ENCODE measurements at regions not wholly inside any gene's neighbourhood (a gene's known extent, or its start where the extent isn't known, plus 50 kb on each side); places are given as distances from the start of the nearest gene placed in this dataset.

DNA sequence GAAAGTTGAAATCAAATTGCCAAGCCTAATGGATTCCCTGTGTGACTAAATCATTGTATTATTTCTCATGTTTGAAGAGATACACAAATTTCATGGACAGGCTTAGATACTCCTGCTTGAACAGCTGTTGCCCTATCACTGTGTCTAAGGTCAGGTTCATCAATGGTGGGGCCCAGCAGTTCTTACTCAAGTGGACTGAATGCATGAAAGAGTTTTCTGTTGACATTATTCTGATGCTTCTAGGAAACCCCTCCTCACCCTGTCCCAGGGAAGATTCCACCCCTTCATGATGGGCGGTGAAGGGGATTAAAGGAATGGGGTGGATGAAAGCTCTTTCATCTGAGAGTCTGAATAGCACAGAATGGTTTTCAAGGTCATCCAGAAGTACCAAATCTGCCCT is 148.8 kb downstream of the INO80D start:
- DNase-seq (ENCODE audit: low spot score): no peak

GRCh38 chr2:205936446-205936845 is 149.5 kb downstream of the INO80D start:
- DNase-seq (ENCODE audit: low spot score): no peak

- peak; percentile 39 for DNase-seq (ENCODE audit: low spot score)
Measured at GRCh38 chr2:205934443-205934842, 151.5 kb downstream of the INO80D start.

DNA sequence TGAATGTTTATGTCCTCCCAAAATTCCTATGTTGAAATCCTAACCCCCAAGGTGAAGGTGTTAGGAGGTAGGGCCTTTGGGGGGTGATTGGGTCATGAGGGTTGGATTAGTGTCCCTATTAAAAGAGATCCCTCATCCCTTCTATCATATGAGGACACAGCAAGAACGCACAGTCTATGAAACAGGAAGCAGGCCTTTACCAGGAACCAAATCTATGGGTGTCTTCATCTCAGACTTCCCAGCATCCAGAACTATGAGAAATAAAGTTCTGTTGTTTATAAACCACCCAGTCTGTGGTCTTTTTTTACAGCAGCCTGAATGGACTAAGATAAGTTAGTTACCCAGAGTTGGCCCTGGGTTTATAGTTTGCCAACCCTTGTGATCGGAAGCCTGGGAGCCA is 153.1 kb downstream of the INO80D start:
- DNase-seq (ENCODE audit: low spot score): no peak

DNA sequence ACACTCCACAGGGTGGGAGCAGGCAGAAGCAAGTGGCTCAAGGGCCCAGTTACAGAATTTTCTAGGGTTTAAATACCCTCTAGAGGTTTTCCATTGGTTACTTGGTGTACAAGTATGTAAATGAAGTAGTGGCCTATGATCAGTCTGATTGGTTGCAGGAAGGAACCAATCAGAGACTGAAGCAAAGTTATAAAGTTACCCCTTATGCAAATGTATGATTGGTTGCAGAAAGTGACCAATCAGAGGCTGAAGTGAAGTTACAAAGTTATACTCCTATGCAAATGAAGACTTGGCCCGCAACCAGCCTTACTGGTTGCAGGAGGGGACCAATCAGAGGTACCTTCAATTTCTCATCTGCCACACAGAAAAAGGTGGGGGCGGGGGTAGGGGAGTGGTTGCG is 154.6 kb downstream of the INO80D start:
- DNase-seq (ENCODE audit: low spot score): no peak

DNA sequence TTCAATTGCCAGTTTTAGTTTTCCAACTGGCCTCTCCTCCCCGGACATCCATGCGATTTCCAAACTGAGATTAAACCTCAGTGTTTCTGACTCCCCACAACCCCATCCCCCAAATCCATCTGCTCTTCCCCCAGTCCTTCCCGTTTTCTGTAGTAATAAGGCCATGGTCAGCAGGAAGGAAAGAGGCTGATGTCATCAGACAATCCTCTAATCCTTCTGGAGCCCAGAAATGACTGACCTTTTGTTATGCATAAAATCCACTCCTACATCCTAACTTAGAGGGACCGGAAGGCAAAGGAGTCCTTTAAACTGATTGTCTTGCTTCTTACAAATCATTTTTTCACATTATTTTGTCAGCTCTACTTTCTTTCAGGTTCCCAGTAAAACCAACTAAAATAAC is 155.8 kb downstream of the INO80D start:
- DNase-seq (ENCODE audit: low spot score): no peak

DNA sequence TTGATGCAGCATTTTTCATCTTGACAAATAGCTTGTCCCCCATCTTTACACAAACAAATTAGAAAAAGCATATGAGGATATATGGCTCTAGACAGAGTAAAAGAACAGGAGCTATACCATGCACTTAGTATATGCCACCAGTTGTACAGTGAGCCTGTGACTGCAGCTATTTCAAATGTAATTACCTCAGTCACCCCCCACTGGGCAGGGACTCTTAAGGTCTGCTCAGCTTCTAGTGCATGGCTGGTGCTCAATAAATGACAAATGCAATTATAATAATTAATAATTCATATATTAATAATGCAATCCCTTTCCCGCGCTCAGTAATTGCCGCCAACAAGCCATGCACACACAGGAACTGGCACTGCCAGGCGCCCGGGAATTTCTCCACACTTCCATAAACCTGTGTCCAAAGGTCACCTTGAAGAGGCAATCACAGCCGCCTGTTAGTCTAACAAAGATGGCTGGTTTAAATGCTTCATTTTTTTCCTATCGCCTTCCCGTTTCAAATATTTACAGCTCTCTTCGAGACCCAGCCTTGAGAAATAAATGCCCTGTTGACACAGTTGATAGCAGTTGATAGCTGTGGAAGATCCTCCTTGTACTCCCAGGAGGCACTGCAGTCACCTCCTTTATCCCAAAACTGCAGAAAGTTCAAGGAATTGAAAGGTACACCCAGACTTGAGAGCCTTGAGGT is 156.6 kb downstream of the INO80D start:
- DNase-seq (ENCODE audit: low spot score): peak; percentile 20

GRCh38 chr2:205925373-205926337 is 160.3 kb downstream of the INO80D start:
- DNase-seq (ENCODE audit: low spot score): peak; percentile 65

GRCh38 chr2:205924676-205925075 is 161.3 kb downstream of the INO80D start:
- DNase-seq (ENCODE audit: low spot score): no peak

DNA sequence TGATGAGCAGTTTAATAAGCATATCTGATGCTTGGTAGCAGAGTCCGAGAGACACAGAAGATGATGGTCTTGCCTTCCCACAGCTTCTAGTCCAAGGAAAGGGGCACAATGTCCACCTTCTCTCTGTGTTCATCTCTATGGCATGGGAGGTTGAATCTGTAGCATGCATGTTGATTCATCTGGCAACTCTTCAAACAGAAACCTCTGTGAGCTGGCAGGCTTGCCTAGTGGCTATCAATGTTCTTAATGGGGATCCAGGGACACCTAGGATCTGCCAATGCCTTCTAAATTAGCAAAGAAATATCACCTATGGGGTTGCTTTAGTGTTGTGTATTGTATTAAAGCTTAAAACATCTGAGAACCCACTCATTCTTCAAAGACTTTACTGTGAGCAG is 170.8 kb downstream of the INO80D start:
- no peak for DNase-seq (ENCODE audit: low spot score)

DNA sequence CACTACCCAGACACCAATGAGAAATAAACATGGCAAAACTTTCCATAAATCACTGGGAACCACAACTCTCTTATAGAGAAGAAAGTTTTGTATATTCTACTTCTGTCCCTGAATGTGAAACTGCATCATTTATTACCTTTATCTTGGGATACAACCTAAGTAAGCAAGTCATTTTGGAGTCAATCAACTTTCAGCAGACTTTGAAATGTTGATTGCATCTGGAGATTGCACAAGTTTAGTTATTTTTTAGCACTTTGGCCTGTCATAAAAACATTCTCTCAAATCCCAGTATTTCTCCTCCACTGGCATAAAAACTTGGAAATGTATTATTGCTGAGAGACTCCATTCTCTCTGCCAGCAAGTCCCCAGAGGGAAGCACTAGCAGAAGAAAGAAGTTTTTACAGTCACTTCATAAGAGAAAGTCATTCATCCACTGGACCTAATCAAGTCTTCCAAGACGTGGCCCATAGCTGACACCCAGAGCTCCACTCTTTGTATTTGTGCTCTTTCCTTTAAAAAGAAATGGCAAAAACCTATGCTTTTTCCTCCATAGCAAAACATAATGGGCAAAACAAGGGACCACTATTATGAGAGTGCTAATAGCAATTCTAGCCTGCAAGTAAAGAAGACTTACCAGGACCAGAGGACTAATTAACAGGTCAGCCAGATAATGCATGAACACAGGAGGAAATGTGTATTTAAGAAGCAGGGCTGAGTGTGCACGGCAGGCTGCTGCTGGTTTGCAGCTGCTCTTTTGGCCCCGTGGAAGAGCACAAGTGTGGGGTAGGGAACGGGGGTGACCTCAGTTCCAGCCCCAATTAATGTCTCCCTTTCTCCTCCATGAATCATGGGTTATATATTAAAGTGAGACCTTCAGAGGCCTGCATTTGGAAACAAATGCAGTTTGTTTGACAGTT is 171.5 kb downstream of the INO80D start:
- DNase-seq (ENCODE audit: low spot score): no peak

DNA sequence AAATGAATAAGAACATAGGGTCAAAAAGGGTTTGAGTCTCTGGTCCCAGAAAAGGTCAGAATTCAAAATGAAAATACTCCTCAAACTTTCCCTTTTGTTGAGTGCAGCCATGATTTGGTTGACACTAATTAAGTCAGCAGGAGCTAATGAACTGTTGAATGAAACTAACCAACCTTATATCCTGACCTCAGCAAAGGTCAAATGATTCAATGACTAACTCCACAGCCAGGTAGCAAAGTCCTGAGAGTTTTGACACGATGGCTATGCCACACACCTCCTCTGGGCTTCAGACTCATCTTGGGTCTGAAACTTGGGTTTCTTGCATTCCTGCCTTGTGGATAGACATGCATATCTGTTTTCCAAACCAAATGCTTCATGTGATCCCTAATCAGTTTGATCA is 172.3 kb downstream of the INO80D start:
- DNase-seq (ENCODE audit: low spot score): no peak

DNA sequence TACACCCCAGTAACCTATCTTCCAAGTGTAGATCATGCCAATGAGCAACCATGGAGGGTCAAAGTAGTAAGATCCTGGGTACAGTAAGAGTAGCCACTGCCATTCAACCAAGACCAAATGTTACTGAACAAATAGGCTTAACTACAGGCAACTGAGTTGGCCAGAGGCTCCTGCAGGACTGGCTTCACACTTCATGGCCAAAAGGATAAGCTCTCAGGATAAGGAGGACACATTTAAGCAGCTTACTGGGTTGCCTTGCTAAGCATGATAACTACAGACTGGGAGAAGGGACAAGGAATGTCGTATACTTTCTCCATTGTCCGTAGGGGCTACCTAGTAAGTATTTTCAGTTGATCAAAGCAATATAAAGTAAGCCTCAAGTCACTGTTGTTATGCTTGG is 174.7 kb downstream of the INO80D start:
- DNase-seq (ENCODE audit: low spot score): no peak

- no peak for DNase-seq (ENCODE audit: low spot score)
Measured at GRCh38 chr2:205909184-205909572, 176.8 kb downstream of the INO80D start.

DNA sequence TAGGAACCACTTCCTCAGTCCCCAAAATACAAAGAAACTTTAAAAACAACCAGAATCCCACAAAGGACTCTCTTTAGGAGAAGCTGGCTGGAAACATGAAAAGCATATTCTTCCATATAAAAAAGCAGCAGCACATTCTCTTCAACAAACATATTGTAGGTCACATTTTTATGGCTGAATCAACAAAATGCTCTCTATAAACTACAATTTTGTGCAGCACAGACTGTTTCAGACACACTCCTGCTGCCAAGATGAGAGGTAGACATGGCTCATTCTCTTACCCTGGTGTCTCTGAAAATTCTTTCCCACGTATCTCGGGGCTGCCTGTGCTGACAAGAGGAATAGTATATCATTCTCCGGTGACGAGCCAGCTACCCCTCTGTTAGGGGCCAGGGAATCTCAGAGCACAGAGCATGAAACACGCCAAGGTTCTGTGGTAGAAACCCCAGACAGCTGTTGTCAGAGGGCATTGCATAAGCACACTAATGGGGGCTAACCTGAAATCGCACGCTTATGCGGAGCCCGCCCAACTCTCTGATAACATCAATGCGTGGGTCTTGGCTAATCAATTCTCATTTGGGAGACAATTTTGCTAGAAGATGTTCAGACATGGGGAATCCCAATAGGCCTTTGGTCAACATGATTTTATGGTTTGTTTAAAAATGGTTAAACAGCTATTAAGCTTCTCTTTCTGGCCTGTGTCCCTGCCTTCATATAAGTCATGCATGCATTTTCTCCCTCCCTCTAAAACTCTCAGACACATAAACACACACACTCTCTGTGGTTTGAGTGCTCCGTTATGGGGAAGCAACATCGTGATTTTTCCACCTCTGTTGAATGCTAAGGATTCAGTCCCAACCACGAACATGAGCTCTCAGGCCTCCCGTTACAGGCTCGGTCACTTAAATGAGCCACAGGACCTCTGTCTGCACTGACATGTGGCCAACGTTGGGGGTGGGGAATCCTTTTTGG is 177.5 kb downstream of the INO80D start:
- DNase-seq (ENCODE audit: low spot score): no peak

GRCh38 chr2:205906419-205906818 is 179.6 kb downstream of the INO80D start:
- DNase-seq (ENCODE audit: low spot score): no peak

- no peak for DNase-seq (ENCODE audit: low spot score)
Measured at GRCh38 chr2:205905576-205905975, 180.4 kb downstream of the INO80D start.

DNA sequence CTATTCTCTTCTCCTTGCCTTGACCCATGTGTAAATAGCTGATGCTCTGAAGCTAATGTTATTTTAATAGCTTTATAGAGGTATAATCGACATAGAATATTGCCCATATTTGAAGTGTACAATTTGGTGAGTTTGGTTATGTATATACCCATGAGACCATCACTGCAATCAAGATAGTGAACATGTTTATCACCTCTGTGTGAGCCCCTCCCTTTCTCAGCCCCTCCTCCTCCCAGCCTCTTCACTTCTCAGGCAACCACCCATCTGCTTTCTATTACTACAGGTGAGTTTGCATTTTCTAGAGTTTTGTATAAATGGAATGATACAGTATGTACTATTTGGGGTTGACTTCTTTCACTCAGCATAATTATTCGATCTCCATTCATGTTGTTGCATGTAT is 181.1 kb downstream of the INO80D start:
- no peak for DNase-seq (ENCODE audit: low spot score)

GRCh38 chr2:205903549-205904129 is 182.3 kb downstream of the INO80D start:
- peak; percentile 54 for DNase-seq (ENCODE audit: low spot score)

- DNase-seq (ENCODE audit: low spot score): no peak
Measured at GRCh38 chr2:205902900-205903237, 183.1 kb downstream of the INO80D start.

Data from HT-29 (cell line).